ENCODE measurements at regions not wholly inside any gene's neighbourhood (a gene's known extent, or its start where the extent isn't known, plus 50 kb on each side); places are given as distances from the start of the nearest gene placed in this dataset.

DNA sequence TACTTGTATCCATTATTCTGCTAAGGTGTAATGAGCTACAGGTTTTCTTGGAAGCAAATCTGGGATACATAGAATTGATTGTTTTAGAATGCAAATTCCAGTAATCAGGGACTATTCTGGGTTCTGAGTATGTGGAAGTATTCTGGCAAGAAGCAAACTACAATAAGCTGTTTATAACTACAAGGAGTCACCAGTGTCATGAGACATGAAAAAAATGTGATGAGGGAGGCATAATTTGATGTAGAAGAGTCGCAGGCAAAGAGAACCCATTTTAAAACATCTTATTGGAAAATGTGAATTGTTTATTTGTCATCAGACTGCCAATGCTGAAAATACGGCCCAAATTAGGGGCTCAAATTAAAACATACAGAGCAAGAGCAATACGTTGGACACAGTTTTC is 321.8 kb upstream of the E2F7 start:
- Histone ChIP-seq H3K4me1 (ENCODE audit: insufficient read depth, low read length) (no peaks in the 10 kb centered on the region), H4K20me1 (ENCODE audit: insufficient read depth, low read length) (no peaks in the 10 kb centered on the region), H3K4me3 (ENCODE audit: insufficient read depth, low read length) (no peak overlapping the region), H3K4me2 (ENCODE audit: insufficient read depth, low read length) (no peak overlapping the region), H2AFZ (ENCODE audit: low read length) (no peak overlapping the region), H3K27me3 (ENCODE audit: insufficient read depth, low read length) (no peaks in the 10 kb centered on the region), H3K27ac (ENCODE audit: low read depth, low read length) (no peak overlapping the region), H3K79me2 (ENCODE audit: insufficient read depth, low read length) (no peaks in the 10 kb centered on the region), H3K9me3 (ENCODE audit: low read depth, low read length) (no peaks in the 10 kb centered on the region), H3K36me3 (ENCODE audit: insufficient read depth, low read length) (no peaks in the 10 kb centered on the region)
- no peak for TF ChIP-seq CTCF (IDR thresholded peaks at IDR 0.05; ENCODE audit: extremely low read depth, low read depth, low read length)
- no peak for DNase-seq (ENCODE audit: insufficient read length, low spot score, missing footprints)

GRCh38 chr12:77384941-77385340 is 319.6 kb upstream of the E2F7 start:
- no peak for TF ChIP-seq CTCF (IDR thresholded peaks at IDR 0.05; ENCODE audit: extremely low read depth, low read depth, low read length)
- H3K4me2 ChIP-seq (ENCODE audit: insufficient read depth, low read length), result no peak overlapping the region
- H3K79me2 ChIP-seq (ENCODE audit: insufficient read depth, low read length), result no peaks in the 10 kb centered on the region
- no peak overlapping the region for H3K27ac ChIP-seq (ENCODE audit: low read depth, low read length)
- no peak overlapping the region for H3K4me3 ChIP-seq (ENCODE audit: insufficient read depth, low read length)
- H3K27me3 ChIP-seq (ENCODE audit: insufficient read depth, low read length), result no peaks in the 10 kb centered on the region
- H3K36me3 ChIP-seq (ENCODE audit: insufficient read depth, low read length), result no peaks in the 10 kb centered on the region
- H3K4me1 ChIP-seq (ENCODE audit: insufficient read depth, low read length), result no peaks in the 10 kb centered on the region
- H3K9me3 ChIP-seq (ENCODE audit: low read depth, low read length), result no peaks in the 10 kb centered on the region
- H4K20me1 ChIP-seq (ENCODE audit: insufficient read depth, low read length), result no peaks in the 10 kb centered on the region
- DNase-seq (ENCODE audit: insufficient read length, low spot score, missing footprints), result no peak
- no peak overlapping the region for H2AFZ ChIP-seq (ENCODE audit: low read length)

GRCh38 chr12:77382096-77382742 is 316.9 kb upstream of the E2F7 start:
- TF ChIP-seq CTCF (IDR thresholded peaks at IDR 0.05; ENCODE audit: extremely low read depth, low read depth, low read length), result no peak
- H3K4me2 ChIP-seq (ENCODE audit: insufficient read depth, low read length), result no peak overlapping the region
- DNase-seq (ENCODE audit: insufficient read length, low spot score, missing footprints), result no peak

DNA sequence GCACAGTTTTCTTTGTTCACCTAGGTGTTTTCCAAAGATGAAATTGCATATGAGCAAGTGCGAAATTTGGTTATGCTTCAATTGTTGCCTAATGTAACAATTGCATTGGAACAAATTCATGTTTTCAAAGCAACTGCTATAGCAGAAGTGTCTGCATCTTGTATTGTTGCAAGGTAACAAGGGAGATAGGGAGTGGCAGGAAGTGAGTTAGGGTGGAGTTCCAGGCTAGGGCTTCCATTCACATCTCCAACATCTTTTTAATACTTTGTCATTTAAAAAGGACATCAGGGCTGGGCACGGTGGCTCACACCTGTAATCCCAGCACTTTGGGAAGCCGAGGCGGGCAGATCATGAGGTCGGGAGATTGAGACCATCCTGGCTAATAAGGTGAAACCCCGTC is 312.3 kb upstream of the E2F7 start:
- Histone ChIP-seq H3K79me2 (ENCODE audit: insufficient read depth, low read length) (no peaks in the 10 kb centered on the region), H3K27ac (ENCODE audit: low read depth, low read length) (no peak overlapping the region), H4K20me1 (ENCODE audit: insufficient read depth, low read length) (no peaks in the 10 kb centered on the region), H2AFZ (ENCODE audit: low read length) (no peak overlapping the region), H3K9me3 (ENCODE audit: low read depth, low read length) (no peaks in the 10 kb centered on the region), H3K27me3 (ENCODE audit: insufficient read depth, low read length) (no peaks in the 10 kb centered on the region), H3K4me2 (ENCODE audit: insufficient read depth, low read length) (no peak overlapping the region), H3K4me3 (ENCODE audit: insufficient read depth, low read length) (no peak overlapping the region), H3K4me1 (ENCODE audit: insufficient read depth, low read length) (no peaks in the 10 kb centered on the region), H3K36me3 (ENCODE audit: insufficient read depth, low read length) (no peaks in the 10 kb centered on the region)
- no peak for DNase-seq (ENCODE audit: insufficient read length, low spot score, missing footprints)
- TF ChIP-seq CTCF (IDR thresholded peaks at IDR 0.05; ENCODE audit: extremely low read depth, low read depth, low read length), result no peak

More at GRCh38 chr12:77382096-77382742, 316.9 kb upstream of the E2F7 start:
- H3K27ac ChIP-seq (ENCODE audit: low read depth, low read length), result no peak overlapping the region
- no peak overlapping the region for H2AFZ ChIP-seq (ENCODE audit: low read length)
- H3K4me3 ChIP-seq (ENCODE audit: insufficient read depth, low read length), result no peak overlapping the region
- H3K9me3 ChIP-seq (ENCODE audit: low read depth, low read length), result no peaks in the 10 kb centered on the region
- no peaks in the 10 kb centered on the region for H3K79me2 ChIP-seq (ENCODE audit: insufficient read depth, low read length)
- H4K20me1 ChIP-seq (ENCODE audit: insufficient read depth, low read length), result no peaks in the 10 kb centered on the region
- no peaks in the 10 kb centered on the region for H3K4me1 ChIP-seq (ENCODE audit: insufficient read depth, low read length)
- no peaks in the 10 kb centered on the region for H3K27me3 ChIP-seq (ENCODE audit: insufficient read depth, low read length)
- H3K36me3 ChIP-seq (ENCODE audit: insufficient read depth, low read length), result no peaks in the 10 kb centered on the region

Measured in osteoblast (primary cell).